Testis (tissue), 2 donors: ENCODE measurements at regions not wholly inside any gene's neighbourhood (a gene's known extent, or its start where the extent isn't known, plus 50 kb on each side); places are given as distances from the start of the nearest gene placed in this dataset.

Experiments used
- DNase-seq: peaks from one replicate; pipeline ENCODE4 v3.0.0-alpha.2; 2019
- H3K27ac ChIP-seq, 2 donors: fragments of 200-600 bp; sonication (generic); one replicate each; pipeline ENCODE4 v1.5.1; 2019
- H3K27me3 ChIP-seq: fragments of 200-600 bp; sonication (generic); one replicate; pipeline ENCODE4 v1.5.1; 2019
- H3K36me3 ChIP-seq: fragments of 200-600 bp; sonication (generic); one replicate; pipeline ENCODE4 v1.5.1; 2017; ENCODE audit warnings: low read depth; ENCODE audit errors: missing control alignments
- H3K4me1 ChIP-seq: fragments of 200-600 bp; sonication (generic); one replicate; pipeline ENCODE4 v1.5.1; 2019
- H3K4me3 ChIP-seq, 2 donors: fragments of 200-600 bp; sonication (generic); one replicate each; pipeline ENCODE4 v1.5.1; 2017 to 2019
- H3K9me3 ChIP-seq: fragments of 200-600 bp; sonication (generic); one replicate; pipeline ENCODE4 v1.5.1; 2017
- POLR2A ChIP-seq: fragments of 450-650 bp; IDR thresholded peaks from one replicate; pipeline ENCODE4 v1.6.1; 2017; ENCODE audit warnings: antibody characterized with exemption, mild to moderate bottlenecking, moderate library complexity
- WGBS, 2 donors: methylation state at CpG; one replicate each; pipeline ENCODE4 v1.1.5; 2018; 5-methylcytosine and 5-hydroxymethylcytosine counted together
- intact Hi-C: fragments of 100-400 bp; cut with DNase I; formaldehyde crosslinking; loops from one replicate; pipeline ENCODE4 v1.15.1; 2023; ENCODE audit warnings: low total_unique reads
- TF ChIP-seq, protein P1 (sequence below), 3 experiments: fragments of 450-650 bp in 2 of 3; fragments of 200-600 bp in 1 of 3; sonication (generic) in 1 of 3; IDR thresholded peaks; one replicate each; pipeline ENCODE4 v1.5.1; 2016 to 2019; ENCODE audit warnings: antibody characterized with exemption in 3 of 3, mild to moderate bottlenecking in 2 of 3, moderate library complexity in 1 of 3

DNA sequence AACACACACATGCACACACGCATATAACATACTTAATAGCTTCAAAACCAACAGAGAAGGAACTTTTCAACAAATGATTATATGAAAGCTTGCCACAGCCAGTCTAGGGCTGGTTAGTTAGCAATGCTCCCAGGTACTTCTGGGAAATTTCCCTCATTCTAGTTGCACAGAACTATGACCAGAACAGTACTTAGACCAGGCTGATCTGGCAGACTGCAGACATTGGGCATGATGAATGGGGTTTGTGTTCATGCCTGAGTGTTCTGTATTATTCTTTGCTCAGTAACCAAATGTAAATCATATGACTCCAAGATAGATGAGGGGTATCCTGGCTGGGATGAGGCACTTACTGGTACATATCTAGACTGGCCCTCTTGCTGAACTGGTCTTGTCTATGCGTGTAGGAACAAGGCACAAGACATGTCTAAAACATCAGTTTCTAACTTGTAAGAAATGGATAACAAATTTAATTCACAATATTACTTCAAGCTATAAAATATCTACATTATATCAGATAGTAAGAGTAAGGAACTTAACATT, 50.3 kb upstream of the GEMIN8 start:
- no peak for DNase-seq
- Histone ChIP-seq H3K9me3 (no peaks in the 10 kb centered on the region), H3K36me3 (no peaks in the 10 kb centered on the region), H3K27ac (no peak overlapping the region), H3K4me1 (no peaks in the 10 kb centered on the region), H3K4me3 (no peak overlapping the region), H3K27me3 (no peaks in the 10 kb centered on the region)
- 87 to 94% methylated on average over 2 of the region's 2 CpGs for WGBS, 2 donors
- TF ChIP-seq POLR2A = no peak
- TF ChIP-seq, protein P1, sequence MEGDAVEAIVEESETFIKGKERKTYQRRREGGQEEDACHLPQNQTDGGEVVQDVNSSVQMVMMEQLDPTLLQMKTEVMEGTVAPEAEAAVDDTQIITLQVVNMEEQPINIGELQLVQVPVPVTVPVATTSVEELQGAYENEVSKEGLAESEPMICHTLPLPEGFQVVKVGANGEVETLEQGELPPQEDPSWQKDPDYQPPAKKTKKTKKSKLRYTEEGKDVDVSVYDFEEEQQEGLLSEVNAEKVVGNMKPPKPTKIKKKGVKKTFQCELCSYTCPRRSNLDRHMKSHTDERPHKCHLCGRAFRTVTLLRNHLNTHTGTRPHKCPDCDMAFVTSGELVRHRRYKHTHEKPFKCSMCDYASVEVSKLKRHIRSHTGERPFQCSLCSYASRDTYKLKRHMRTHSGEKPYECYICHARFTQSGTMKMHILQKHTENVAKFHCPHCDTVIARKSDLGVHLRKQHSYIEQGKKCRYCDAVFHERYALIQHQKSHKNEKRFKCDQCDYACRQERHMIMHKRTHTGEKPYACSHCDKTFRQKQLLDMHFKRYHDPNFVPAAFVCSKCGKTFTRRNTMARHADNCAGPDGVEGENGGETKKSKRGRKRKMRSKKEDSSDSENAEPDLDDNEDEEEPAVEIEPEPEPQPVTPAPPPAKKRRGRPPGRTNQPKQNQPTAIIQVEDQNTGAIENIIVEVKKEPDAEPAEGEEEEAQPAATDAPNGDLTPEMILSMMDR (IDR thresholded peaks at IDR 0.05) = no peak
- intact Hi-C loops = no loop called here
